GM23338 (cell line): ENCODE measurements at regions not wholly inside any gene's neighbourhood (a gene's known extent, or its start where the extent isn't known, plus 50 kb on each side); places are given as distances from the start of the nearest gene placed in this dataset.

ENCODE experiments used
- ATAC-seq: fragments of 200-7000 bp; cut with Tn5 transposase; 3 replicates; pipeline ENCODE4 v1.9.1; 2020
- DNase-seq: peaks from one replicate; pipeline ENCODE4 v3.0.0-alpha.2; 2015; ENCODE audit warnings: low spot score
- H2AFZ ChIP-seq: fragments of 200-600 bp; sonication (generic); 2 replicates; pipeline ENCODE4 v1.8.0; 2016; ENCODE audit warnings: antibody characterized with exemption, mild to moderate bottlenecking, moderate library complexity
- H3F3A ChIP-seq: fragments of 200-600 bp; sonication (generic); replicated peaks from 2 replicates; pipeline ENCODE4 v1.8.0; 2017; ENCODE audit warnings: antibody characterized with exemption, mixed run types, low read depth
- H3K27ac ChIP-seq: fragments of 200-600 bp; sonication (generic); 2 replicates; pipeline ENCODE4 v1.6.1; 2016; ENCODE audit warnings: low read depth
- H3K27me3 ChIP-seq: fragments of 200-600 bp; sonication (generic); 2 replicates; pipeline ENCODE4 v1.8.0; 2016; ENCODE audit warnings: mild to moderate bottlenecking, mixed run types, moderate library complexity; ENCODE audit not compliant: insufficient read depth
- H3K36me3 ChIP-seq: fragments of 200-600 bp; sonication (generic); 2 replicates; pipeline ENCODE4 v1.8.0; 2016; ENCODE audit warnings: mild to moderate bottlenecking; ENCODE audit not compliant: insufficient read depth
- H3K4me1 ChIP-seq: fragments of 200-600 bp; sonication (generic); 2 replicates; pipeline ENCODE4 v1.8.0; 2016; ENCODE audit warnings: mild to moderate bottlenecking, moderate library complexity; ENCODE audit not compliant: insufficient read depth
- H3K4me2 ChIP-seq: fragments of 200-600 bp; sonication (generic); 2 replicates; pipeline ENCODE4 v1.7.1; 2017; ENCODE audit warnings: mixed run types
- H3K4me3 ChIP-seq: fragments of 200-600 bp; sonication (generic); 2 replicates; pipeline ENCODE4 v1.6.1; 2016; ENCODE audit warnings: mixed run types
- H3K79me2 ChIP-seq: fragments of 200-600 bp; sonication (generic); replicated peaks from 2 replicates; pipeline ENCODE4 v1.8.0; 2017; ENCODE audit warnings: mild to moderate bottlenecking; ENCODE audit not compliant: insufficient read depth
- H3K9me2 ChIP-seq: fragments of 200-600 bp; sonication (generic); 2 replicates; pipeline ENCODE4 v1.8.0; 2017; ENCODE audit not compliant: insufficient read depth
- H4K20me1 ChIP-seq: fragments of 200-600 bp; sonication (generic); replicated peaks from 2 replicates; pipeline ENCODE4 v1.8.0; 2017; ENCODE audit warnings: mild to moderate bottlenecking; ENCODE audit not compliant: insufficient read depth
- H3K27ac Mint-ChIP-seq: 2 replicates; pipeline ENCODE4 v1.8.0; 2020; ENCODE audit warnings: inconsistent platforms, mild to moderate bottlenecking, moderate library complexity, mixed read lengths
- H3K27me3 Mint-ChIP-seq: 3 replicates; pipeline ENCODE4 v1.8.0; 2022; ENCODE audit warnings: low read depth, mild to moderate bottlenecking, moderate library complexity, mixed read lengths, inconsistent platforms; ENCODE audit not compliant: insufficient read depth, poor library complexity
- H3K36me3 Mint-ChIP-seq: 3 replicates; pipeline ENCODE4 v1.8.0; 2021; ENCODE audit warnings: low read depth, mild to moderate bottlenecking, inconsistent platforms, moderate library complexity, mixed read lengths
- H3K4me1 Mint-ChIP-seq: 3 replicates; pipeline ENCODE4 v1.8.0; 2020; ENCODE audit warnings: mild to moderate bottlenecking, inconsistent platforms, mixed read lengths
- H3K4me3 Mint-ChIP-seq: 3 replicates; pipeline ENCODE4 v1.8.0; 2021; ENCODE audit warnings: moderate library complexity, mild to moderate bottlenecking, inconsistent platforms, mixed read lengths
- H3K9me3 Mint-ChIP-seq: 3 replicates; pipeline ENCODE4 v1.8.0; 2020; ENCODE audit warnings: moderate library complexity, mild to moderate bottlenecking, inconsistent platforms, mixed read lengths
- CREB1 ChIP-seq: fragments of 250-450 bp; sonication (Bioruptor Pico); IDR thresholded peaks from 2 replicates; pipeline ENCODE4 v1.5.0; 2020; ENCODE audit warnings: low read depth, mild to moderate bottlenecking, moderate library complexity
- ETS1 ChIP-seq: IDR thresholded peaks from 2 replicates; pipeline ENCODE4 v1.6.1; 2016; ENCODE audit warnings: antibody characterized with exemption
- EZH2 ChIP-seq: fragments of 200-600 bp; sonication (generic); IDR thresholded peaks from one replicate; pipeline ENCODE4 v1.8.0; 2017; ENCODE audit warnings: antibody characterized with exemption, mild to moderate bottlenecking, low read depth; ENCODE audit not compliant: unreplicated experiment
- NANOG ChIP-seq: IDR thresholded peaks from 2 replicates; pipeline ENCODE4 v1.6.1; 2016; ENCODE audit warnings: antibody characterized with exemption, borderline replicate concordance
- POLR2AphosphoS5 ChIP-seq: IDR thresholded peaks from 2 replicates; pipeline ENCODE4 v1.6.1; 2016; ENCODE audit warnings: antibody characterized with exemption, low read depth
- ZNF462 ChIP-seq: fragments of 250-450 bp; sonication (Bioruptor Pico); IDR thresholded peaks from 2 replicates; pipeline ENCODE4 v1.5.0; 2020; ENCODE audit warnings: mild to moderate bottlenecking, moderate library complexity

- TF ChIP-seq ZNF462 (CRISPR knock-in tag), result no peak
- TF ChIP-seq NANOG, result no peak
Observed at GRCh38 chr12:29847246-29847645, 63.5 kb upstream of the TMTC1 start (continued).

GRCh38 chr12:29844667-29845066 is 60.9 kb upstream of the TMTC1 start:
- Histone ChIP-seq H3K4me1 (no peaks in the 10 kb centered on the region), H3K36me3 (no peaks in the 10 kb centered on the region), H2AFZ (no peak overlapping the region), H3F3A (no peaks in the 10 kb centered on the region), H3K79me2 (no peaks in the 10 kb centered on the region), H3K27me3 (no peaks in the 10 kb centered on the region), H4K20me1 (no peaks in the 10 kb centered on the region), H3K27ac (no peak overlapping the region), H3K4me3 (no peak overlapping the region), H3K4me2 (no peak overlapping the region), H3K9me2 (peaks cover 10% of the 10 kb centered on the region; the same call in 1 of the 2 replicates)
- ATAC-seq (no peak), DNase-seq (no peak)
- Mint-ChIP-seq H3K36me3 (peaks cover 26% of the 10 kb centered on the region), H3K27ac (no peak overlapping the region), H3K4me3 (no peak overlapping the region), H3K27me3 (no peaks in the 10 kb centered on the region), H3K9me3 (peaks cover 34% of the 10 kb centered on the region), H3K4me1 (no peaks in the 10 kb centered on the region)
- no peak for TF ChIP-seq NANOG
- TF ChIP-seq POLR2AphosphoS5, result no peak
- TF ChIP-seq ETS1, result no peak
- no peak for TF ChIP-seq CREB1
- no peak for TF ChIP-seq EZH2
